Activated effector memory CD4-positive, alpha-beta T cell treated with anti-CD3 and anti-CD28 coated beads, Interleukin-2, amount 50 U/mL, for 16 hours (primary cell): ENCODE measurements at regions not wholly inside any gene's neighbourhood (a gene's known extent, or its start where the extent isn't known, plus 50 kb on each side); places are given as distances from the start of the nearest gene placed in this dataset.

ENCODE experiments used
- DNase-seq: peaks from one replicate; pipeline ENCODE4 v3.0.0-alpha.2; 2020

GRCh38 chr11:19459240-19459639, 218.5 kb upstream of the E2F8 start:
- DNase-seq = no peak

GRCh38 chr11:19458721-19459120, 218.0 kb upstream of the E2F8 start:
- DNase-seq = no peak

GRCh38 chr11:19458231-19458630, 217.5 kb upstream of the E2F8 start:
- DNase-seq = no peak

- no peak for DNase-seq
Observed at GRCh38 chr11:19455731-19456130, 215.0 kb upstream of the E2F8 start.

DNA sequence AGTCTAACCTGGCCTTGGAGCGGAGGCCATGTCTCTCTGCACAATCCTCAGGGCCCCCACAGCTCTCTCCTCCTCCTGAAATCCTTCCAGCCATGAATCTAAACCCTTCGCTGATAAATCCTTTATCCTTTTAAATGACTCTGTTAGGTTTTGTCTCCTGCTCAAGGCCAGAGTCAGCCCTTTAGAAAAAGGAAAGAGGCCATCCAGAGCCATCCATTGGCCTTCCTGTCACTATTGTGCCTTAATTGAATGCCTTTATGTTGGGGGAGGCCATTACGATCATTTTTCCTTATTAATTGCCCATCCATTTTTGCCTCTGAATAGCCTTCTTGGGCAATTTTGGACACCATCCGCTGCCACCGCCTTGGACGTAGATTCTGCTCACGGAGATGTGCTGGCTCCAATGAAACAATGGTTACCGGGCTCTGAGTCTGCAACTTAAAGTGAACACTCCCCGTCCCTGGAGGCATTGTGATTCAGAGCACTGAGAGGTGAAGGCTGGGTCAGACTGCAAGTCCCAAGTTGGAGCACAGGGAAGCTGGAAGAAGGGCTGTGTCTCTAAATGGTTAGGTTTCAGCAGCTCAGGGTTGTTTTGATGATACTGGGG, 213.0 kb upstream of the E2F8 start:
- no peak for DNase-seq

GRCh38 chr11:19451609-19452008, 210.9 kb upstream of the E2F8 start:
- DNase-seq = no peak

DNA sequence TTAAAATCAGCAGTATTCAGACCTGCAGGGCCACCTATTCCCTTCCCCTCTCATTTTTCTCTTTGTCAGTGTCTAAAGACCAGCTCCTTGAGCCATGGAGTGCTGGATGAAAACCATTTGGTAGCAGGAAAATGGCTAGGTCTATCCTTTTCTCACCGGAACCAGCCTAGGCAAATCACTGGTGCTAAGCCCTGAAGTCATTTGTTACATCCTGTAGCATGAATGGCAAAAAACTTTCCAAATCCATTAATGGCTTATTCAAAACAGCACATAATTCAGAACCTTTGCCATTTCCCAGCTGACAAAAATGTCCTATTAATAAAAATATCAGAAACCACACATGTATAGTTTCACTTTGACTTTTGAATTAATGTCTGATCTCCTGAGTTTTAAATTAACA, 209.5 kb upstream of the E2F8 start:
- no peak for DNase-seq

DNA sequence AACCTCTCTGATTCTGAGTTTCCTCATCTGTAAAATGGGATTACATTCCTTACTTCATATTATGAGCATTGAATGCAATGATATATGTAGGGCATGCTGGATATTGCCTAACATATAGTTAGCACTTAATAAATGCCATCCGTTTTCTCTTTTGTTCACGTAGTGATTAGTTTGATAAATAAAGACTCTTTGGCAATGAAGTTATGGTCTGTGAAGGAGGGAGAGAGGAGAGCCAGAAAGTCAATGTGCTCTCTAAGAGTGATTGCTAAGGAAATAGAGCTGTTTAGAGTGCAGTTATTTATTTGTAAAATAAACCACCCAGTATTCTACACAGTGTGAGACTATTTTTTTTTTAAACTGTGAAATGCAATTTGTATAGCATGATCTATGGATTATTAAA, 207.9 kb upstream of the E2F8 start:
- no peak for DNase-seq

GRCh38 chr11:19447150-19447566, 206.4 kb upstream of the E2F8 start:
- no peak for DNase-seq

DNA sequence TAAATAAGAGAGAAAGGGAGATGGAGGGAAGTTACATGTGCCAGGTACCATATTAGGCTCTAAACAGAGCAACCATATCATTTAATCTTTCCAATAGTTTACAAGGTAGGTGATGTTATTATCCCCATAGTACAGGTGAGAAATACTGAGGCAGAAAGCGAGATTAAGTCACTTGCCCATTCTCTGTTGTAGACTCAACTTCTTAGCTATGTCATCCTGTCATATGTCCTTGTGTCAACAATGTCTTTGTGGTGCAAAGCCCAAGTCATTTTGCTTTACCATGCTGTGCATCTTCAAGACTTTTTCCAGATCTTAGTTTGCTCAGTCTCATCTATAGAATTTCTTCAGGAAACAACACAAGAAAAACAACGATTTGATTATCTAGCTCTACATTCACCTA, 205.0 kb upstream of the E2F8 start:
- no peak for DNase-seq

- DNase-seq = no peak
Observed at GRCh38 chr11:19444231-19444630, 203.5 kb upstream of the E2F8 start.

- DNase-seq = no peak
Observed at GRCh38 chr11:19442554-19442910, 201.8 kb upstream of the E2F8 start.

GRCh38 chr11:19441752-19442553, 201.2 kb upstream of the E2F8 start:
- no peak for DNase-seq

- DNase-seq = no peak
Observed at GRCh38 chr11:19441288-19441687, 200.5 kb upstream of the E2F8 start.

- no peak for DNase-seq
Observed at GRCh38 chr11:19437760-19438159, 197.0 kb upstream of the E2F8 start.

GRCh38 chr11:19436932-19437331, 196.2 kb upstream of the E2F8 start:
- DNase-seq = no peak

DNA sequence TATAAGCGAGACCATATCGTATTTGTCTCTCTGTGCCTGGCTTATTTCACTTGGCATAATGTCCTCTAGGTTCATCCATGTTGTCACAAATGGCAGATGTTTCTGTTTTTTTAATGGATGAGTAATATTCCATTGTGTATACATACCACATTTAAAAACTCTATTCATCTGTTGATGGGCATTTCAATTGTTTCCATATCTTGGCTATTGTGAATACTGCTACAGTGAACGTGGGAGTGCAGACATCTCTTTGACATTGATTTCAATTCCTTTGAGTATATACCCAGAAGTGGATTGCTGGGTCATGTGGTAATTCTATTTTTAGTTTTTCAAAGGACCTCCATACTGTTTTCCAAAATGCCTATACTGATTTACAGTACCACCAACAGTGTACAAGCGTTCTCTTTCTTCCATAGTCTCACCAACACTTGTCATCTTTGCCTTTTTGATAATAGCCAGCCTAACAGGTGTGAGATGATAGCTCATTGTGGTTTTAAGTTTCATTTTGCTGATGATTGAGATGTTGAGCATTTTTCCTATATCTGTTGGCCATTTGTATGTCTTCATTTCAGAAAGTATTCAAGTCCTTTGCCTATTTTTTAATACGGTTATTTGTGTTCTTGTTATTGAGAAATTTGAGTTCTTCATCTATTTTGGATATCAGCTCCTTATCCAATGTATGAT, 194.7 kb upstream of the E2F8 start:
- no peak for DNase-seq

- no peak for DNase-seq
Observed at GRCh38 chr11:19433791-19434190, 193.0 kb upstream of the E2F8 start.

GRCh38 chr11:19433367-19433766, 192.6 kb upstream of the E2F8 start:
- DNase-seq = no peak

GRCh38 chr11:19432370-19433061, 191.8 kb upstream of the E2F8 start:
- no peak for DNase-seq

DNA sequence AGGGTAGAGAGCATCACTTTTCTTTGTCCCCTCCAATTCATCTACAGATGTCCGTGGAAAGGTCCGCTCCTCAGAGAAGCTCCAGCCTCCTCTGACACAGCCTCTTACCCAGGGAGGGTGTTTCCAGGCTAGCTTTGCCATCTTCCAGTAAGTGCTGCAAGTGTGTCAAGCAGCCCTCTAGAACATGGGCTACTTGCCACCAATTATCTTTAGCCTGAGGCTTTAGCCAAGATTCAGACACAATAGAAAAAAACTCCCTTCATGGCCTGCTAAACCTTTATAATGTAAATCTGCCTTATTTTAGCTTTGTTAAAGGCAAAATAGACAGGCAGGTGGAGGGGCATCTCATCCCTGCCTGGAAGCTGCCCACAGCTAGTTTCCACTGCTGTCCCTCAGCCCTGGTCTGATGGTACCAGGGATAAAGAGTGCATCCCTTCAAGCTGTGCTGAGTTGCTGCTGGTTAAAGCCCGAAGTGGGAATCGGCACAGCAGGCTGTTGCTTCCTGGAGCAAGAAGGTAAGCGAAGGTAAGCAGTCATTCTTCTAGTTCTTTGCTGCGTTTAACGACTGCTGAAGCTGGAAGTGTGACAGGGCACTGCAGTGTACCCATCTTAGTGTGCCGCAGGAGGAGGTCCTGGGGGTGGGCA, 190.1 kb upstream of the E2F8 start:
- no peak for DNase-seq

DNA sequence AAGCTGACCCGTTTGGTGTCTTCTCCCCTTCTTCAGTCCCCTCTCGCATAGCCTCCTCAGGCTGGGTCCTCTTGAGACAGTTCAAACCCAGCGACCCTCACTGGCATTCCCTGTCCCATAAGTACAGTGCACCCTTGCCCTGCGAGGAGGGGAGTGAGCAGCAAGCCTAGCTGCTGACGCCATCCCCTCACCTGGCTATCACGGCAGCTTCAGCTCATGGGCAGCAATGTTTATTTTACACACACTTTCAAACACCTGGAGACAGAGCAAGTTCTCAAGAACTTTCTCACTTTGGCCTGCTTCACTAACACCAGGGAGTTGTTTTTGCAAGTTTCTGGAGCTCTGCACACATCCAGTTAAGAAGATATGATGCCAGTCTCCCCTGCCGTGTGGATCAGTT, 189.6 kb upstream of the E2F8 start:
- DNase-seq = no peak

DNA sequence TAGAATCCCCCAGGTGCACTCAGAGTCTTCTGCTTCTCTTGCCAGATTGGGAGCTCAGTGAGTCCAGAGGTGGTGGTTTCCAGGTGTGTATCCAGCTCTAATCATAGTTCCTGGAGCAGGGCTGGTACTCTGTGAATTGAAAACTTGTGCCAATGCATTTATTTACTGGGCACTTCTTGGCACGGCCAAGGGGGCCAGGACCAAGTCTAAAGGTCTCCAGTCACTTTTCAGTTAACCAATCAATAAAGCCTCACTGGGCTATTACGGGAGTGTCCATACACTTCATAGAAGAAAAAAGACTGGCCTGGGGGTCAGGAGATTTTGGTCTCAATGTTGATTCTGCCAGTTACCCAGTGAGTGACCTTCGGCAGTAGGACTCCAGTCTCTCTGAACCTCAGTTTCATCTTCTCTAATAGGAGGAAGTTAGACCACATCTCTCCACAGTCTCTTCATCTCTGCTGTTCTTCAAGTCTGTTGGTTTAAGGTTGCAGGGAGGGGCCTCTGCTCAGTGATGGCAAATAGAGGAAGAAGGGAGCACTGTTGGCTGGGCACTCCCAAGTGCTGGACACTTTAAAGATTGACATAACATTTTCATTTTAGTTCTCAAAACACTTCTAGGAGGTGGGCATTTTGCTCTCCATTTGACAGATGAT, 188.5 kb upstream of the E2F8 start:
- DNase-seq = no peak
